IgD-negative memory B cell (primary cell): ENCODE measurements at regions not wholly inside any gene's neighbourhood (a gene's known extent, or its start where the extent isn't known, plus 50 kb on each side); places are given as distances from the start of the nearest gene placed in this dataset.
"Not testable (repeated sequence)": the region's sequence is repeated elsewhere in the genome, so short reads cannot be mapped to it uniquely, and the experiment has no call there.

ENCODE experiments used
- H3K27ac Mint-ChIP-seq, 3 donors: one replicate each; pipeline ENCODE4 v1.8.0; 2020 to 2022; ENCODE audit warnings: mild to moderate bottlenecking in 3 of 3, mixed read lengths in 3 of 3, moderate library complexity in 1 of 3
- H3K27me3 Mint-ChIP-seq: one replicate; pipeline ENCODE4 v1.8.0; 2021; ENCODE audit warnings: mixed read lengths
- H3K36me3 Mint-ChIP-seq: one replicate; pipeline ENCODE4 v1.8.0; 2020; ENCODE audit warnings: mild to moderate bottlenecking, mixed read lengths
- H3K4me1 Mint-ChIP-seq, 3 donors: one replicate each; pipeline ENCODE4 v1.8.0; 2020 to 2022; ENCODE audit warnings: mixed read lengths in 3 of 3, mild to moderate bottlenecking in 1 of 3
- H3K4me3 Mint-ChIP-seq, 4 donors: one replicate each; pipeline ENCODE4 v1.8.0; 2020 to 2022; ENCODE audit warnings: mild to moderate bottlenecking in 4 of 4, mixed read lengths in 4 of 4, moderate library complexity in 3 of 4
- H3K9me3 Mint-ChIP-seq, 3 donors: one replicate each; pipeline ENCODE4 v1.8.0; 2020 to 2021; ENCODE audit warnings: mixed read lengths in 3 of 3, mild to moderate bottlenecking in 1 of 3

- H3K4me1 Mint-ChIP-seq = no peaks in the 10 kb centered on the region
- H3K9me3 Mint-ChIP-seq = peaks cover 0 to 5% (median 0%) of the 10 kb centered on the region in 3 donors
- H3K27ac Mint-ChIP-seq = no peak overlapping the region
- H3K36me3 Mint-ChIP-seq = no peaks in the 10 kb centered on the region
- no peak overlapping the region for H3K4me3 Mint-ChIP-seq
- no peaks in the 10 kb centered on the region for H3K27me3 Mint-ChIP-seq
Observed at GRCh38 chr2:21818212-21818795, 694.5 kb downstream of the TDRD15 start.

- Mint-ChIP-seq H3K27ac (no peak overlapping the region), H3K4me3 (no peak overlapping the region), H3K36me3 (no peaks in the 10 kb centered on the region), H3K27me3 (no peaks in the 10 kb centered on the region), H3K9me3 (peaks cover 0 to 5% (median 0%) of the 10 kb centered on the region in 3 donors), H3K4me1 (no peaks in the 10 kb centered on the region)
Observed at GRCh38 chr2:21819454-21819853, 695.7 kb downstream of the TDRD15 start.

- peaks cover 0 to 7% (median 3%) of the 10 kb centered on the region in 3 donors for H3K9me3 Mint-ChIP-seq
- no peak overlapping the region for H3K27ac Mint-ChIP-seq
- no peaks in the 10 kb centered on the region for H3K4me1 Mint-ChIP-seq
- no peak overlapping the region for H3K4me3 Mint-ChIP-seq
- no peaks in the 10 kb centered on the region for H3K36me3 Mint-ChIP-seq
- H3K27me3 Mint-ChIP-seq = no peaks in the 10 kb centered on the region
Observed at GRCh38 chr2:21820271-21820670, 696.5 kb downstream of the TDRD15 start.

GRCh38 chr2:21821672-21822227 lies 698.0 kb downstream of the TDRD15 start:
- H3K9me3 Mint-ChIP-seq = peaks cover 0 to 5% (median 3%) of the 10 kb centered on the region in 3 donors
- no peaks in the 10 kb centered on the region for H3K4me1 Mint-ChIP-seq
- H3K27me3 Mint-ChIP-seq = no peaks in the 10 kb centered on the region
- H3K36me3 Mint-ChIP-seq = no peaks in the 10 kb centered on the region
- H3K4me3 Mint-ChIP-seq = no peak overlapping the region
- no peak overlapping the region for H3K27ac Mint-ChIP-seq

GRCh38 chr2:21822505-21822904 lies 698.7 kb downstream of the TDRD15 start:
- H3K4me3 Mint-ChIP-seq = no peak overlapping the region
- no peaks in the 10 kb centered on the region for H3K27me3 Mint-ChIP-seq
- no peaks in the 10 kb centered on the region for H3K4me1 Mint-ChIP-seq
- H3K27ac Mint-ChIP-seq = no peak overlapping the region
- no peaks in the 10 kb centered on the region for H3K36me3 Mint-ChIP-seq
- peaks cover 0 to 6% (median 3%) of the 10 kb centered on the region in 3 donors for H3K9me3 Mint-ChIP-seq

GRCh38 chr2:21833767-21834166 lies 710.0 kb downstream of the TDRD15 start:
- Mint-ChIP-seq H3K4me1 (no peaks in the 10 kb centered on the region), H3K27me3 (no peaks in the 10 kb centered on the region), H3K36me3 (no peaks in the 10 kb centered on the region), H3K27ac (no peak overlapping the region), H3K4me3 (no peak overlapping the region), H3K9me3 (peaks cover 0 to 8% (median 3%) of the 10 kb centered on the region in 3 donors)

- peaks cover 0 to 7% (median 0%) of the 10 kb centered on the region in 3 donors for H3K9me3 Mint-ChIP-seq
- no peaks in the 10 kb centered on the region for H3K4me1 Mint-ChIP-seq
- no peak overlapping the region for H3K4me3 Mint-ChIP-seq
- H3K27me3 Mint-ChIP-seq = no peaks in the 10 kb centered on the region
- no peak overlapping the region for H3K27ac Mint-ChIP-seq
- H3K36me3 Mint-ChIP-seq = no peaks in the 10 kb centered on the region
Observed at GRCh38 chr2:21836261-21836660, 712.5 kb downstream of the TDRD15 start.

GRCh38 chr2:21836719-21837118 lies 713.0 kb downstream of the TDRD15 start:
- no peak overlapping the region for H3K27ac Mint-ChIP-seq
- H3K36me3 Mint-ChIP-seq = no peaks in the 10 kb centered on the region
- no peaks in the 10 kb centered on the region for H3K27me3 Mint-ChIP-seq
- no peaks in the 10 kb centered on the region for H3K4me1 Mint-ChIP-seq
- H3K4me3 Mint-ChIP-seq = no peak overlapping the region
- peaks cover 0 to 7% (median 0%) of the 10 kb centered on the region in 3 donors for H3K9me3 Mint-ChIP-seq

GRCh38 chr2:21837168-21837960 lies 713.6 kb downstream of the TDRD15 start:
- Mint-ChIP-seq H3K4me1 (no peaks in the 10 kb centered on the region), H3K27me3 (no peaks in the 10 kb centered on the region), H3K27ac (no peak overlapping the region), H3K4me3 (no peak overlapping the region), H3K9me3 (peaks cover 0 to 7% (median 0%) of the 10 kb centered on the region in 3 donors), H3K36me3 (no peaks in the 10 kb centered on the region)

GRCh38 chr2:21841341-21841740 lies 717.6 kb downstream of the TDRD15 start:
- Mint-ChIP-seq H3K4me3 (no peak overlapping the region), H3K27ac (no peak overlapping the region), H3K36me3 (no peaks in the 10 kb centered on the region), H3K4me1 (no peaks in the 10 kb centered on the region), H3K27me3 (no peaks in the 10 kb centered on the region), H3K9me3 (peaks cover 2 to 8% (median 6%) of the 10 kb centered on the region in 3 donors)

GRCh38 chr2:21850367-21850766 lies 726.6 kb downstream of the TDRD15 start:
- not testable (repeated sequence) for H3K27ac Mint-ChIP-seq, H3K4me3 Mint-ChIP-seq, H3K36me3 Mint-ChIP-seq, H3K27me3 Mint-ChIP-seq, H3K4me1 Mint-ChIP-seq
- peaks cover 5 to 19% (median 11%) of the 10 kb centered on the region in 3 donors for H3K9me3 Mint-ChIP-seq

GRCh38 chr2:21854938-21855337 lies 731.2 kb downstream of the TDRD15 start:
- Mint-ChIP-seq H3K27ac (no peak overlapping the region), H3K27me3 (no peaks in the 10 kb centered on the region), H3K9me3 (peaks cover 2 to 7% (median 2%) of the 10 kb centered on the region in 3 donors), H3K4me3 (no peak overlapping the region), H3K36me3 (no peaks in the 10 kb centered on the region), H3K4me1 (no peaks in the 10 kb centered on the region)

- Mint-ChIP-seq H3K27ac (no peak overlapping the region), H3K27me3 (no peaks in the 10 kb centered on the region), H3K36me3 (no peaks in the 10 kb centered on the region), H3K4me1 (no peaks in the 10 kb centered on the region), H3K4me3 (no peak overlapping the region), H3K9me3 (peaks cover 0 to 4% (median 0%) of the 10 kb centered on the region in 3 donors)
Observed at GRCh38 chr2:21856708-21857107, 732.9 kb downstream of the TDRD15 start.

- Mint-ChIP-seq H3K4me1 (no peaks in the 10 kb centered on the region), H3K36me3 (no peaks in the 10 kb centered on the region), H3K27ac (no peak overlapping the region), H3K9me3 (peaks cover 4 to 9% (median 5%) of the 10 kb centered on the region in 3 donors), H3K4me3 (no peak overlapping the region), H3K27me3 (no peaks in the 10 kb centered on the region)
Observed at GRCh38 chr2:21860907-21861306, 737.1 kb downstream of the TDRD15 start.

- no peak overlapping the region for H3K27ac Mint-ChIP-seq
- no peaks in the 10 kb centered on the region for H3K27me3 Mint-ChIP-seq
- H3K36me3 Mint-ChIP-seq = no peaks in the 10 kb centered on the region
- peaks cover 4 to 17% (median 7%) of the 10 kb centered on the region in 3 donors for H3K9me3 Mint-ChIP-seq
- no peaks in the 10 kb centered on the region for H3K4me1 Mint-ChIP-seq
- H3K4me3 Mint-ChIP-seq = no peak overlapping the region
Observed at GRCh38 chr2:21866316-21866715, 742.5 kb downstream of the TDRD15 start.
